GM18508 (cell line): ENCODE measurements at regions not wholly inside any gene's neighbourhood (a gene's known extent, or its start where the extent isn't known, plus 50 kb on each side); places are given as distances from the start of the nearest gene placed in this dataset.
"Not testable (repeated sequence)": the region's sequence is repeated elsewhere in the genome, so short reads cannot be mapped to it uniquely, and the experiment has no call there.

Experiments
- ATAC-seq: cut with Tn5 transposase; IDR thresholded peaks from one replicate; pipeline ENCODE4 v1.9.1; 2021; ENCODE audit warnings: moderate number of reproducible peaks; ENCODE audit not compliant: insufficient read depth, unreplicated experiment

DNA sequence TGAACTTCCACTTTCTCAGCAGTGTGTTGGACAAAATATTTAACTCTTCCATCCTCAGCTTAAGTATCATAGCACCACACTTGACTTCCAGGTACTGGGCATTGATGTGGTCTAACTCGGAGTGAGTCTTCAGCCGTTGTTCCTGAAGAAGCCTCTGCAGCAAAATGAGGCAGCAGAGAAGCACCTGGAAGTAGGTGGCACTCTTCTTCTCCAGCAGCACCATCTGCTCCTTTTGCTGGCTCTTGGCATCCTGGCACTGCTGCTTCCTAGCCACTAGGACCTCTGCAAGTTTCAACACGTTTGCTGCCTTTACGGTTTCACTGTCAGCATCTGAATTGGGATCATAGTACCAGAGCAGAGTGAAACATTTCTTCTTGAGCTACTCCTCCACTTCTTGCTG is 162.5 kb upstream of the GORAB start:
- ATAC-seq, result no peak

DNA sequence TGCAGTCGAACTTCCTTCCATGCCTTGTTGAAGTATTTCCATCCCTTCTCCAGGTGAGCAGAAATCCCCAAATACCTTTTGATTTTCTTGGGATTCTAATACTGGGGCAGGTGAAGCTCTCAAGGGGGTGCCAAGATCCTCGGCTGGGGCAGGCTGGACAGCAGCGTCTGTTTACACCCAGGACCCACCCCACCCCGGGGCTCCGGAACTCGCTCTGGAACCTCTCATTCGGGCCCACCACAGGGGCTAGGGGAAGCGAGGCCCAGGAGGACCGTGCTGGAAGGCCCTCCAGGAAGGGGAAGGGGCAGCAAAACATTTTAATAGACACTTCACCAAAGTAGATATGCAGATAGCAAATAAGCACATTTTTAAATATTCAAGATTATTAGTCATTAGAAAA is 161.9 kb upstream of the GORAB start:
- ATAC-seq, result no peak

DNA sequence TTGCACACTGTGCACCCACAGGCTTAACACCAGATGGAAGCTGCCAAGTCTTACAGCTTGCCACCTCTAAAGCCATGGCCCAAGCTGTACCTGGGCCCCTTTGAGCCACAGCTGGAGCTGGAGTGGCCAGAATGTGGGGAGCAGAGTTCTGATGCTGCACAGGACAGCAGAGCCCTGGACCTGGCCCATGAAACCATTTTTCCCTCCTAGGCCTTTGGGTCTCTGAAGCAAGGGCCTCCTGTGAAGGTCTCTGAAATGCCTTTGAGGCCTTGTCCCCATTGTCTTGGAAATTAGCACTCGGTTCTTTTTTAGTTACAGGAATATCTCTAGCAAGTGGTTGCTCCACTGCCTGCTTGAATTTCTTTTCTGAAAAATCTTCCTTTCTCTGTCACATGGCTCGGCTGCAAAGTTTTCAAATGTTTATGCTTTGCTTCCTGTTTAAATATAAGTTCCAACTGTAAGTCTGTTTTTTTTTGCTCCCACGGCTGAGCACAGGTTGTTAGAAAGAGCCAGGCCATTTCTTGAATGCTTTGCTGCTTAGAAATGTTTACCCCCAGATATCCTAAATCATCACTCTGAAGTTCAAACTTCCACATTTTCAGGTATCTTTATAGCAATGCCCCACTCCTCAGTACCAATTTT is 156.8 kb upstream of the GORAB start:
- ATAC-seq, result no peak

GRCh38 chr1:170376801-170377385 is 155.1 kb upstream of the GORAB start:
- peak; percentile 23 for ATAC-seq

GRCh38 chr1:170377440-170377839 is 154.5 kb upstream of the GORAB start:
- ATAC-seq, result peak; percentile 59

DNA sequence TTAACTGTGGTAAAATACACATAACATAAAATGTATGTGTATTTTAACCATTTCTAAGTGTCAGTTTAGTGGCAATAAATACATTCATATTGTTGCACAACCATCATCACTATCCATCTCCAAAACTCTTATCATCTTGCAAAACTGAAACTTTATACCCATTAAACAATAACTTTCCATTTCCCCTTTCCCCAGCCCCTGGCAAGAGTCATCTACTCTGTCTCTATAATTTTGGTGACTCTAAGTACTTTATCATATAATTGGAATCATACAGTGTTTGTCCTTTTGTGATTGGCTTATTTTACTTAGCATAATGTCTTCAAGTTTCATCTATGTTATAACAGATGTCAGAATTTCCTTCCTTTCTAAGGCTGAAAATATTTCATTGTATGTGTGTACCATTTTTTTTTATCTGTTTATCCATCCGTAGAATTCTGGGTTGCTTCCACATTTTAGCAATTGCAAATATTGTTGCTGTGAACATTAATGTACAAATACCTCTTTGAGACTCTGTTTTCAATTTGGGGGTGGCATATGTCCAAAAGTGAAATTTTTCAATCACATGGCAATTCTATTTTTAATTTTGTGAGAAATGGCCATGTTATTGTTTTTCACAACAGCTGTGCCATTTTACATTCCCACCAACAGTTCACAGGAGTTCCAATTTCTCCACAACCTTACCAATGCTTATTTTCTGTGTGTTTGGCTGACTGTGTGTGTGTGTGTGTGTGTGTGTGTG is 153.9 kb upstream of the GORAB start:
- no peak for ATAC-seq

GRCh38 chr1:170385750-170386149 is 146.2 kb upstream of the GORAB start:
- ATAC-seq, result no peak

- no peak for ATAC-seq
Measured at GRCh38 chr1:170388489-170388888, 143.5 kb upstream of the GORAB start.

- ATAC-seq, result no peak
Measured at GRCh38 chr1:170395149-170395548, 136.8 kb upstream of the GORAB start.

DNA sequence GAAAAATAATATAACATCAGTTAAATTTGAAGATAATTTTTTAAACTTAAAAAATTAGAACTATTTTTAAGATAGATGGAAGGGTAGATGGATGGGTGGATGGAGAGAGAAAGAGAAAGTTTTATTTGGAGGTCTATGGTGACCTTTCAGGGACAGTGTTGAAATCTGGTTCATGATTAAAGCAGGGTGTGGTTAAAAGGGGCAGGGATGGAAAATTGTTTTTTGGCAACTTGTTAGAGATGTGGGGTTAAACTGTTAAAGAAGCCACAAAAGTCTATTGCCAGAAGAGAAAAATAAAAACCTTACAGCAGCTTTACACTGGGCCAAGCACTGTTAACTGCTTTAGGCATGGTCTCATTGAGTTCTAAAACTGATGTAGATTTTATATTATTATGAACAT is 134.9 kb upstream of the GORAB start:
- no peak for ATAC-seq

- ATAC-seq, result no peak
Measured at GRCh38 chr1:170402476-170403311, 129.3 kb upstream of the GORAB start.

- ATAC-seq, result no peak
Measured at GRCh38 chr1:170407138-170407537, 124.8 kb upstream of the GORAB start.

DNA sequence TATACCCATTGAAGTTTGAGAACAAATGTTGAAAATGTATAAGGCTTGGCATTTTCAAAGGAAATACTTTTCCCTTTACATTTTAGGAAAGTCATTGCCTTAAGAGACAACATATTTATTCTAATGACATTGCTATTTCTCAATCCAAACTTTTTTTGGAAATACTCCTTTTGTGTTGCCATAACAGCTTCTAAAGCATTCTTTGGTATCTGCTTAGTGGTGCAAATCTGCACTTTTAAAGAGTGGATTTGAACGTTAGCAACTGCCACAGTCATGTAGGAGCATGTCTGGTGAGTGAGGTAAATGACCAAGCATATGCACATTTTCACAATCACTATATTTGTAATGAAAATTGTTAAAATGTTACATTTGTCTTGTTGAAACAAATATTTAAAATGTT is 124.4 kb upstream of the GORAB start:
- no peak for ATAC-seq

DNA sequence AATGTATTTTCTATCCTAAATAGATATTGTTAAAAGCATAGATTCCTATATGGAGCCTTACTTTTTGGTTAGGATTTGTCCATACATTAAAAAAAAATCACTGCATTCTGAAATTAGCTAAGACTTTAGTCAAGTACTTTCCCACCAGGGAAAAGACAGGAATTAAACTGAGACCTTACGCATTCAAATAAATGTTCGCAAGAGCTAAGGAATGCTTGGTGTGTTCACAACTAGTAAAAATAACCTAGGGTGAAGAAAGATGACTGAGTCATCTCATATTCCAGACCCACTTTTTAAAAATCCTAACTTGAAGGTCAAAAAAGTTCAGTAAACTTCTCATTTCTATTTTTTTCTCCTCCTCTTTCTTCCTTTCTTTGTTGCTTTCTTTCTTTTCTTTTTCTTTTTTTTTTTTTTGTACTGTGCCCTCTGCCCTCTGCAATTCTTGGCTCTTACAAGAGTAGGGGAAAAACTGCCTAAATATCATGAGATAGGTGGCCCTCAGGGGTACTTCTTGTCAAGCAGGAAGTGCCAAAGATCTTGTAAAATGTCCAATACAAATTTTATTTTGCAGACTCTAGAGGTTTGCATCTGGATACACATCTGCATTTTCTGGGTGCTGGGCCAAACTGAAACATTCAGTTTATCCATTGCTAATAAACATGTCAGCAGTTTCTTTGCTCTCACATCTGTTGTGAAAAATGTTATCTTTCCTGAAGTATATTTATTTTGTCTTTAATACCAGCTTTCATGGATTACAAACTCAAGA is 121.4 kb upstream of the GORAB start:
- no peak for ATAC-seq

- no peak for ATAC-seq
Measured at GRCh38 chr1:170414989-170415709, 116.8 kb upstream of the GORAB start.

- no peak for ATAC-seq
Measured at GRCh38 chr1:170415710-170416372, 116.1 kb upstream of the GORAB start.

DNA sequence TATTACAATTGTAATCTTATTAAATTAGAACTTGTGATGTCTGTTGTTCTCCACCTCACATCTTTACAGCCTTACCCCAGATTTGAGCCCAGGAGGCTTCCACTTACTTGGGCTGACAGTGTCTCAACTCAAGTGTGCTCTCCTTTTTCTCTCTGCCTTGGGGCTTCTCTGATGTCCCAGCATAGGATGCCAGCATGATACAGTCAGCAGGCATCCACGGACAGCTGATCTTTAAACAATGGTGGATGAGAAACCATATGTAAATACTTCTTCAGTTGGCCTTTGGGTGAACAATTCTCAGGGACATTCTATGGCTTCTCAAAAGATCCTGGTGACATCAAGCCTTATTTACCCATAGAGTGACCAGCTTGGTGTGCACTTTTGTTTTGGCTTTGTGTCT is 107.6 kb upstream of the GORAB start:
- no peak for ATAC-seq

GRCh38 chr1:170426596-170426995 is 105.4 kb upstream of the GORAB start:
- ATAC-seq, result no peak

DNA sequence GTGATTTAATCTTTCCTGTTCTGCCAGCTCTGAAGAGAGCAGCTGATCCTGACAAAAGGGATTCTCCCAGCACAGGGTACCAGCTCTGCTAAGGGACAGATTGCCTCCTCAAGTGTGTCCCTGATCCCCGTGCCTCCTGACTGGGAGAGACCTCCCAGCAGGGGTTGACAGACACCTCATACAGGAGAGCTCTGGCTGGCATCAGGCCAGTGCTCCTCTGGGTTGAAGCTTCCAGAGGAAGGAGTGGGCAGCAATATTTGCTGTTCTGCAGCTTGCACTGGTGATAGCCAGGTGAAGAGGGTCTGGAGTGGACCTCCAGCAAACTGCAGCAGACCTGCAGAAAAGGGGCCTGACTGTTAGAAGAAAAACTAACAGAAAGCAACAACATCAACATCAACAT is 105.0 kb upstream of the GORAB start:
- not testable (repeated sequence) for ATAC-seq
